OCI-LY1 (cell line): ENCODE measurements at regions not wholly inside any gene's neighbourhood (a gene's known extent, or its start where the extent isn't known, plus 50 kb on each side); places are given as distances from the start of the nearest gene placed in this dataset.

Experiments
- H2AFZ ChIP-seq: fragments of 200-600 bp; sonication (generic), shearing (Covaris generic); 2 replicates; pipeline ENCODE4 v1.6.0; 2014; ENCODE audit warnings: antibody characterized with exemption, mild to moderate bottlenecking, low read length
- H3F3A ChIP-seq: fragments of 200-600 bp; sonication (generic), shearing (Covaris generic); 2 replicates; pipeline ENCODE4 v1.6.0; 2014; ENCODE audit warnings: mild to moderate bottlenecking, antibody characterized with exemption, low read length, moderate library complexity; ENCODE audit not compliant: insufficient read depth
- H3K27ac ChIP-seq: fragments of 200-600 bp; sonication (generic); 2 replicates; pipeline ENCODE4 v1.5.1; 2014; ENCODE audit warnings: low read length, mixed run types, mild to moderate bottlenecking, low read depth; ENCODE audit not compliant: poor library complexity, severe bottlenecking
- H3K27me3 ChIP-seq: fragments of 200-600 bp; sonication (generic); 2 replicates; pipeline ENCODE4 v1.6.0; 2014; ENCODE audit warnings: antibody characterized with exemption, mild to moderate bottlenecking, low read length, moderate library complexity; ENCODE audit not compliant: insufficient read depth
- H3K36me3 ChIP-seq: fragments of 200-600 bp; sonication (generic); 2 replicates; pipeline ENCODE4 v1.6.1; 2014; ENCODE audit warnings: mild to moderate bottlenecking, antibody characterized with exemption, low read length, moderate library complexity, mixed read lengths; ENCODE audit not compliant: insufficient read depth
- H3K4me1 ChIP-seq: fragments of 200-600 bp; sonication (generic); 2 replicates; pipeline ENCODE4 v1.5.1; 2014; ENCODE audit warnings: mild to moderate bottlenecking, low read length, moderate library complexity; ENCODE audit not compliant: insufficient read depth, severe bottlenecking
- H3K4me2 ChIP-seq: fragments of 200-600 bp; sonication (generic), shearing (Covaris generic); 2 replicates; pipeline ENCODE4 v1.6.1; 2014; ENCODE audit warnings: low read length
- H3K4me3 ChIP-seq: fragments of 200-600 bp; sonication (generic); 2 replicates; pipeline ENCODE4 v1.5.1; 2014; ENCODE audit warnings: low read length, low read depth, mild to moderate bottlenecking, mixed read lengths; ENCODE audit not compliant: poor library complexity, severe bottlenecking
- H3K79me2 ChIP-seq: fragments of 200-600 bp; shearing (Covaris generic); 2 replicates; pipeline ENCODE4 v1.6.1; 2016; ENCODE audit warnings: mixed run types, low read length, mixed read lengths; ENCODE audit not compliant: insufficient read depth
- H3K9ac ChIP-seq: fragments of 200-600 bp; sonication (generic), shearing (Covaris generic); 2 replicates; pipeline ENCODE4 v1.6.1; 2014; ENCODE audit warnings: mild to moderate bottlenecking, low read length, mixed read lengths
- H3K9me2 ChIP-seq: fragments of 200-600 bp; sonication (generic), shearing (Covaris generic); 2 replicates; pipeline ENCODE4 v1.6.1; 2014; ENCODE audit warnings: low read depth, mild to moderate bottlenecking, low read length, mixed read lengths
- H3K9me3 ChIP-seq: fragments of 200-600 bp; shearing (Covaris generic); 2 replicates; pipeline ENCODE4 v1.6.1; 2014; ENCODE audit warnings: low read length, mixed read lengths
- H4K20me1 ChIP-seq: fragments of 200-600 bp; sonication (generic), shearing (Covaris generic); 2 replicates; pipeline ENCODE4 v1.6.0; 2016; ENCODE audit warnings: mild to moderate bottlenecking, low read length; ENCODE audit not compliant: insufficient read depth
- EZH2 ChIP-seq: fragments of 200-600 bp; sonication (generic), shearing (Covaris generic); IDR thresholded peaks from 2 replicates; pipeline ENCODE4 v1.8.0; 2017; ENCODE audit warnings: borderline replicate concordance, mixed run types, mild to moderate bottlenecking, antibody characterized with exemption, low read length, moderate library complexity, mixed read lengths
- TF ChIP-seq, protein P1 (sequence below): fragments of 200-600 bp; sonication (generic), shearing (Covaris generic); IDR thresholded peaks from 2 replicates; pipeline ENCODE4 v1.5.1; 2017; ENCODE audit warnings: mild to moderate bottlenecking, antibody characterized with exemption, low read length, moderate library complexity, mixed read lengths

DNA sequence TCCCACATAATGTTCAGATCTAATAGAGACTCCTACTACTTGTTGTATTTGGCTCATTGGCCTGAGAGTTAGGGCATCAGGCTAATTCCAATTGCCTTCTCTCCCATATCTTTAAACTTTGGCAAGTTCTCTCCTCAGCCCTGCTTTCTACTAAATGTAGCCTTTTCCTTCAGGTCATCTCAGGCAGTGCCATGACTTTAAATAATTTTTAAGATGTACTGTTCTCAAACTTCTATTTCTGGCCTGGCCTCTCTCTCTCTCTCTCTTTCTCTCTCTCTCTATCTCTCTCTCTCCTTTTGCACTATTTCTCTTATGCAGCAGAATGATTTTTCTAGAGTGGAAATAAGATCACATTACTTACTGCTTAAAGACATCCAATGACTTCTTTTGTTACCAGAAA is 114.5 kb upstream of the PAQR3 start:
- no peaks in the 10 kb centered on the region for H3K79me2 ChIP-seq
- H3F3A ChIP-seq = no peaks in the 10 kb centered on the region
- H3K9ac ChIP-seq = no peak overlapping the region
- H2AFZ ChIP-seq = no peak overlapping the region
- no peaks in the 10 kb centered on the region for H4K20me1 ChIP-seq
- no peaks in the 10 kb centered on the region for H3K9me3 ChIP-seq
- H3K4me3 ChIP-seq = no peak overlapping the region
- H3K27ac ChIP-seq = no peak overlapping the region
- H3K36me3 ChIP-seq = no peaks in the 10 kb centered on the region
- H3K9me2 ChIP-seq = no peaks in the 10 kb centered on the region
- no peaks in the 10 kb centered on the region for H3K27me3 ChIP-seq
- no peak overlapping the region for H3K4me2 ChIP-seq
- TF ChIP-seq EZH2 = no peak
- TF ChIP-seq, protein P1, sequence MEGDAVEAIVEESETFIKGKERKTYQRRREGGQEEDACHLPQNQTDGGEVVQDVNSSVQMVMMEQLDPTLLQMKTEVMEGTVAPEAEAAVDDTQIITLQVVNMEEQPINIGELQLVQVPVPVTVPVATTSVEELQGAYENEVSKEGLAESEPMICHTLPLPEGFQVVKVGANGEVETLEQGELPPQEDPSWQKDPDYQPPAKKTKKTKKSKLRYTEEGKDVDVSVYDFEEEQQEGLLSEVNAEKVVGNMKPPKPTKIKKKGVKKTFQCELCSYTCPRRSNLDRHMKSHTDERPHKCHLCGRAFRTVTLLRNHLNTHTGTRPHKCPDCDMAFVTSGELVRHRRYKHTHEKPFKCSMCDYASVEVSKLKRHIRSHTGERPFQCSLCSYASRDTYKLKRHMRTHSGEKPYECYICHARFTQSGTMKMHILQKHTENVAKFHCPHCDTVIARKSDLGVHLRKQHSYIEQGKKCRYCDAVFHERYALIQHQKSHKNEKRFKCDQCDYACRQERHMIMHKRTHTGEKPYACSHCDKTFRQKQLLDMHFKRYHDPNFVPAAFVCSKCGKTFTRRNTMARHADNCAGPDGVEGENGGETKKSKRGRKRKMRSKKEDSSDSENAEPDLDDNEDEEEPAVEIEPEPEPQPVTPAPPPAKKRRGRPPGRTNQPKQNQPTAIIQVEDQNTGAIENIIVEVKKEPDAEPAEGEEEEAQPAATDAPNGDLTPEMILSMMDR = no peak
- no peaks in the 10 kb centered on the region for H3K4me1 ChIP-seq

- TF ChIP-seq, protein P1 = no peak
- no peak for TF ChIP-seq EZH2
Observed at GRCh38 chr4:79050541-79050880, 111.3 kb upstream of the PAQR3 start.

GRCh38 chr4:79049840-79050540 is 110.8 kb upstream of the PAQR3 start:
- Histone ChIP-seq H3K79me2 (no peaks in the 10 kb centered on the region), H3F3A (no peaks in the 10 kb centered on the region), H3K9me3 (no peaks in the 10 kb centered on the region), H3K36me3 (no peaks in the 10 kb centered on the region), H3K4me2 (no peak overlapping the region), H3K4me3 (no peak overlapping the region), H3K9me2 (no peaks in the 10 kb centered on the region), H3K9ac (no peak overlapping the region), H3K27me3 (no peaks in the 10 kb centered on the region), H4K20me1 (no peaks in the 10 kb centered on the region), H3K27ac (no peak overlapping the region), H3K4me1 (no peaks in the 10 kb centered on the region), H2AFZ (no peak overlapping the region)
- TF ChIP-seq EZH2 = no peak
- TF ChIP-seq, protein P1 = no peak

More at GRCh38 chr4:79050541-79050880, 111.3 kb upstream of the PAQR3 start:
- no peak overlapping the region for H3K4me2 ChIP-seq
- no peak overlapping the region for H3K27ac ChIP-seq
- no peaks in the 10 kb centered on the region for H3K9me2 ChIP-seq
- no peaks in the 10 kb centered on the region for H3K79me2 ChIP-seq
- H3K9me3 ChIP-seq = no peaks in the 10 kb centered on the region
- no peaks in the 10 kb centered on the region for H3K4me1 ChIP-seq
- H3K36me3 ChIP-seq = no peaks in the 10 kb centered on the region
- H3K4me3 ChIP-seq = no peak overlapping the region
- no peaks in the 10 kb centered on the region for H3F3A ChIP-seq
- no peak overlapping the region for H2AFZ ChIP-seq
- no peaks in the 10 kb centered on the region for H4K20me1 ChIP-seq
- H3K9ac ChIP-seq = no peak overlapping the region
- no peaks in the 10 kb centered on the region for H3K27me3 ChIP-seq
